A549 (cell line): ENCODE measurements at regions not wholly inside any gene's neighbourhood (a gene's known extent, or its start where the extent isn't known, plus 50 kb on each side); places are given as distances from the start of the nearest gene placed in this dataset.

Experiments
- ATAC-seq, 2 experiments: fragments of 200-7000 bp in 1 of 2; fragments of >200 bp in 1 of 2; cut with Nextera tagmentation in 1 of 2; cut with Tn5 transposase in 1 of 2; 3 replicates each; pipeline versions ENCODE4 v1.8.0 to v1.9.1; 2018 to 2020; ENCODE audit warnings: mild to moderate bottlenecking in 1 of 2, moderate library complexity in 1 of 2
- CTCF ChIA-PET: fragments of 300-600 bp; sonication (Branson Sonifier 250); formaldehyde crosslinking; extraction: SDS; loops from one replicate; lab custom pipeline; 2021; ENCODE audit warnings: antibody characterized with exemption, inconsistent platforms; lab: Yijun Ruan, JAX
- POLR2A ChIA-PET: fragments of 350-600 bp; formaldehyde crosslinking; extraction: SDS; loops from one replicate; lab custom pipeline; 2021; ENCODE audit warnings: antibody characterized with exemption, inconsistent platforms; lab: Yijun Ruan, JAX
- DNase-seq, 2 experiments: peaks; one replicate each; pipeline versions ENCODE4 v3.0.0 to v3.0.0-alpha.2; 2011 to 2016; ENCODE audit warnings: low read depth in 1 of 2, low spot score in 1 of 2
- FAIRE-seq: peaks from 2 replicates; lab custom pipeline; 2011; peaks lifted over from hg19 to GRCh38; lab: Jason Lieb, UNC
- H3K27ac ChIP-seq, 2 experiments: fragments of >200 bp; sonication (Bioruptor Twin); formaldehyde crosslinking; 3 replicates each; pipeline ENCODE4 v1.5.1; 2016 to 2017
- H3K4me1 ChIP-seq: fragments of >200 bp; sonication (Bioruptor Twin); formaldehyde crosslinking; 3 replicates; pipeline ENCODE4 v1.6.1; 2016
- H3K4me2 ChIP-seq: fragments of >200 bp; sonication (Bioruptor Twin); formaldehyde crosslinking; 3 replicates; pipeline ENCODE4 v1.6.1; 2016
- H3K4me3 ChIP-seq: fragments of >200 bp; sonication (Bioruptor Twin); formaldehyde crosslinking; 3 replicates; pipeline ENCODE4 v1.5.1; 2016
- H3K9me3 ChIP-seq: fragments of >200 bp; sonication (Bioruptor Twin); formaldehyde crosslinking; 3 replicates; pipeline ENCODE4 v1.6.1; 2016
- CBX2 ChIP-seq: fragments of 200-600 bp; sonication (generic); IDR thresholded peaks from 2 replicates; pipeline ENCODE4 v1.6.1; 2016; ENCODE audit warnings: low read depth, mild to moderate bottlenecking, borderline replicate concordance
- CHD2 ChIP-seq: fragments of 150-350 bp; IDR thresholded peaks from 2 replicates; pipeline ENCODE4 v1.6.1; 2014; ENCODE audit warnings: low read length; ENCODE audit not compliant: partially characterized antibody
- CHD4 ChIP-seq: fragments of 200-600 bp; sonication (generic); IDR thresholded peaks from 2 replicates; pipeline ENCODE4 v1.6.1; 2016; ENCODE audit warnings: antibody characterized with exemption, mild to moderate bottlenecking, borderline replicate concordance
- EHF ChIP-seq: fragments of 250-450 bp; sonication (Bioruptor Pico); IDR thresholded peaks from 2 replicates; pipeline ENCODE4 v1.5.0; 2020; ENCODE audit warnings: mild to moderate bottlenecking
- EHMT2 ChIP-seq: fragments of 200-600 bp; sonication (generic); IDR thresholded peaks from 2 replicates; pipeline ENCODE4 v1.6.1; 2016; ENCODE audit warnings: antibody characterized with exemption, low read depth, mild to moderate bottlenecking, moderate library complexity
- EP300 ChIP-seq, 2 experiments: fragments of >200 bp; sonication (Bioruptor Twin); formaldehyde crosslinking; IDR thresholded peaks; 2 replicates in 1 of 2; 3 replicates in 1 of 2; pipeline ENCODE4 v1.6.1; 2016 to 2017
- FOSB ChIP-seq: fragments of 250-450 bp; sonication (Bioruptor Pico); IDR thresholded peaks from 2 replicates; pipeline ENCODE4 v1.5.0; 2020; ENCODE audit warnings: mild to moderate bottlenecking, moderate library complexity
- FOSL2 ChIP-seq, 2 experiments: fragments of 450-650 bp in 1 of 2; fragments of >200 bp in 1 of 2; sonication (Bioruptor Twin) in 1 of 2; formaldehyde crosslinking; IDR thresholded peaks; 2 replicates each; pipeline versions ENCODE4 v1.5.0 to v1.6.1; 2016 to 2020; ENCODE audit warnings: mild to moderate bottlenecking in 1 of 2, moderate library complexity in 1 of 2
- HOXA7 ChIP-seq: fragments of 250-450 bp; sonication (Bioruptor Pico); IDR thresholded peaks from 2 replicates; pipeline ENCODE4 v1.5.0; 2020; ENCODE audit warnings: mild to moderate bottlenecking, moderate library complexity
- HOXB13 ChIP-seq: fragments of 250-450 bp; sonication (Bioruptor Pico); IDR thresholded peaks from 2 replicates; pipeline ENCODE4 v1.5.0; 2020; ENCODE audit warnings: low read depth, mild to moderate bottlenecking, moderate library complexity
- JUN ChIP-seq, 2 experiments: fragments of >200 bp; sonication (Bioruptor Twin); formaldehyde crosslinking; IDR thresholded peaks; 2 replicates in 1 of 2; 3 replicates in 1 of 2; pipeline ENCODE4 v1.6.1; 2016 to 2017
- KDM1A ChIP-seq: fragments of 200-600 bp; sonication (generic); IDR thresholded peaks from 2 replicates; pipeline ENCODE4 v1.6.1; 2016; ENCODE audit warnings: low read depth, mild to moderate bottlenecking
- NPAS2 ChIP-seq: fragments of 250-450 bp; sonication (Bioruptor Pico); IDR thresholded peaks from 2 replicates; pipeline ENCODE4 v1.8.0; 2022; ENCODE audit warnings: mild to moderate bottlenecking, moderate library complexity, borderline replicate concordance
- NR3C1 ChIP-seq: fragments of >200 bp; sonication (Bioruptor Twin); formaldehyde crosslinking; IDR thresholded peaks from 3 replicates; pipeline ENCODE4 v1.6.1; 2017
- RARB ChIP-seq: fragments of 250-450 bp; sonication (Bioruptor Pico); IDR thresholded peaks from 2 replicates; pipeline ENCODE4 v1.8.0; 2021; ENCODE audit warnings: mild to moderate bottlenecking, moderate library complexity
- RCOR1 ChIP-seq: fragments of 150-350 bp; IDR thresholded peaks from 2 replicates; pipeline ENCODE4 v1.6.1; 2014; ENCODE audit warnings: antibody characterized with exemption, low read length, low read depth
- RNF2 ChIP-seq: fragments of 200-600 bp; sonication (generic); IDR thresholded peaks from 2 replicates; pipeline ENCODE4 v1.6.1; 2016; ENCODE audit warnings: low read depth, mild to moderate bottlenecking, antibody characterized with exemption, moderate library complexity, borderline replicate concordance
- SMC3 ChIP-seq: fragments of >200 bp; sonication (Bioruptor Twin); formaldehyde crosslinking; IDR thresholded peaks from 3 replicates; pipeline ENCODE4 v1.6.1; 2018; ENCODE audit warnings: inconsistent platforms
- SREBF2 ChIP-seq: fragments of 450-650 bp; IDR thresholded peaks from 2 replicates; pipeline ENCODE4 v1.6.1; 2014; ENCODE audit warnings: mild to moderate bottlenecking, moderate library complexity
- TFCP2L1 ChIP-seq: fragments of 250-450 bp; sonication (Bioruptor Pico); IDR thresholded peaks from 2 replicates; pipeline ENCODE4 v1.5.0; 2021; ENCODE audit warnings: mild to moderate bottlenecking
- WGBS: methylation state at CpG from one replicate; pipeline ENCODE4 v1.1.6; 2017; ENCODE audit errors: missing lambda C conversion rate; 5-methylcytosine and 5-hydroxymethylcytosine counted together
- TF ChIP-seq, protein P1 (sequence below): IDR thresholded peaks from 2 replicates; pipeline ENCODE4 v1.6.1; 2012; ENCODE audit warnings: low read depth, borderline replicate concordance
- TF ChIP-seq, protein P2 (sequence below): fragments of >200 bp; sonication (Bioruptor Twin); formaldehyde crosslinking; IDR thresholded peaks from 3 replicates; pipeline ENCODE4 v1.6.1; 2016
- TF ChIP-seq, protein P3 (sequence below): fragments of 250-450 bp; sonication (Bioruptor Pico); IDR thresholded peaks from 2 replicates; pipeline ENCODE4 v1.5.0; 2021; ENCODE audit warnings: mild to moderate bottlenecking, moderate library complexity, borderline replicate concordance
- TF ChIP-seq, protein P4 (sequence below): fragments of 250-450 bp; sonication (Bioruptor Pico); IDR thresholded peaks from 2 replicates; pipeline ENCODE4 v1.5.0; 2020; ENCODE audit warnings: low read depth, mild to moderate bottlenecking, moderate library complexity
- TF ChIP-seq, protein P5 (sequence below): fragments of >200 bp; sonication (Bioruptor Twin); formaldehyde crosslinking; IDR thresholded peaks from 2 replicates; pipeline ENCODE4 v1.6.1; 2016

DNA sequence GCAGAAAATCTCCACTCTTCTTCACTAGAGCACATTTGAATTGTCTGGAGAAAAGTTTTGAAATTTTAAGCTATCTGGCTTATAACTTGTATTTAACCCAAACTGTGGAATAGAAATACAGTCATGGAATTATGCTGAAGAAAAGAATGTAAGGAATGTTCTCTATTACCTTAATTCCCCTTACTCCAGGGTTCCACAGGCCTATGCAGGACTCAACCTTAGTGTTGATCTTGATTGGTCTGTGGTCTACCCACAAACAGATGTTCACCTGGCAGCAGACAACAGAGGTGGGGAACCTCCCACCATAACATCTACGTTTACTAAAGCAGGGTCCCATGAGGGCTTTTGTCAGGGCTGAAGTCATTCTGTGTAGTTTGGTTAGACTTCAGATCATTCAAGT, 189.3 kb upstream of the GPRIN3 start:
- ATAC-seq = no peak
- ChIA-PET POLR2A (no interaction called here), CTCF (interaction anchor here (1.1 kb wide), 1 partner anchor 16 kb away, joined by 3 read pairs; no protein-coding TSS in a partner anchor)
- no peak for DNase-seq
- Histone ChIP-seq H3K4me1 (peaks cover 17% of the 10 kb centered on the region; the same call in 2 of the 3 replicates), H3K9me3 (no peaks in the 10 kb centered on the region), H3K4me3 (no peak overlapping the region), H3K27ac (no peak overlapping the region), H3K4me2 (no peak overlapping the region)
- no peak for FAIRE-seq
- WGBS = 27% methylated on average over 1 of the region's 1 CpG
- TF ChIP-seq, protein P1, sequence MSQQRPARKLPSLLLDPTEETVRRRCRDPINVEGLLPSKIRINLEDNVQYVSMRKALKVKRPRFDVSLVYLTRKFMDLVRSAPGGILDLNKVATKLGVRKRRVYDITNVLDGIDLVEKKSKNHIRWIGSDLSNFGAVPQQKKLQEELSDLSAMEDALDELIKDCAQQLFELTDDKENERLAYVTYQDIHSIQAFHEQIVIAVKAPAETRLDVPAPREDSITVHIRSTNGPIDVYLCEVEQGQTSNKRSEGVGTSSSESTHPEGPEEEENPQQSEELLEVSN = no peak
- TF ChIP-seq JUN (IDR thresholded peaks at IDR 0.05) (no peak), SMC3 (no peak), HOXA7 (CRISPR knock-in tag) (no peak), HOXB13 (CRISPR knock-in tag) (no peak), EHF (CRISPR knock-in tag) (no peak), SREBF2 (no peak), EHMT2 (no peak), TFCP2L1 (CRISPR knock-in tag) (no peak), CHD4 (no peak), FOSL2 (IDR thresholded peaks at IDR 0.05) (no peak), FOSL2 (CRISPR knock-in tag; IDR thresholded peaks at IDR 0.05) (no peak), FOSB (no peak), NR3C1 (no peak), RARB (CRISPR knock-in tag) (no peak)
- TF ChIP-seq, protein P2, sequence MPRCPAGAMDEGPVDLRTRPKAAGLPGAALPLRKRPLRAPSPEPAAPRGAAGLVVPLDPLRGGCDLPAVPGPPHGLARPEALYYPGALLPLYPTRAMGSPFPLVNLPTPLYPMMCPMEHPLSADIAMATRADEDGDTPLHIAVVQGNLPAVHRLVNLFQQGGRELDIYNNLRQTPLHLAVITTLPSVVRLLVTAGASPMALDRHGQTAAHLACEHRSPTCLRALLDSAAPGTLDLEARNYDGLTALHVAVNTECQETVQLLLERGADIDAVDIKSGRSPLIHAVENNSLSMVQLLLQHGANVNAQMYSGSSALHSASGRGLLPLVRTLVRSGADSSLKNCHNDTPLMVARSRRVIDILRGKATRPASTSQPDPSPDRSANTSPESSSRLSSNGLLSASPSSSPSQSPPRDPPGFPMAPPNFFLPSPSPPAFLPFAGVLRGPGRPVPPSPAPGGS = no peak
- TF ChIP-seq, protein P3, sequence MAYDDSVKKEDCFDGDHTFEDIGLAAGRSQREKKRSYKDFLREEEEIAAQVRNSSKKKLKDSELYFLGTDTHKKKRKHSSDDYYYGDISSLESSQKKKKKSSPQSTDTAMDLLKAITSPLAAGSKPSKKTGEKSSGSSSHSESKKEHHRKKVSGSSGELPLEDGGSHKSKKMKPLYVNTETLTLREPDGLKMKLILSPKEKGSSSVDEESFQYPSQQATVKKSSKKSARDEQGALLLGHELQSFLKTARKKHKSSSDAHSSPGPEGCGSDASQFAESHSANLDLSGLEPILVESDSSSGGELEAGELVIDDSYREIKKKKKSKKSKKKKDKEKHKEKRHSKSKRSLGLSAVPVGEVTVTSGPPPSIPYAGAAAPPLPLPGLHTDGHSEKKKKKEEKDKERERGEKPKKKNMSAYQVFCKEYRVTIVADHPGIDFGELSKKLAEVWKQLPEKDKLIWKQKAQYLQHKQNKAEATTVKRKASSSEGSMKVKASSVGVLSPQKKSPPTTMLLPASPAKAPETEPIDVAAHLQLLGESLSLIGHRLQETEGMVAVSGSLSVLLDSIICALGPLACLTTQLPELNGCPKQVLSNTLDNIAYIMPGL (CRISPR knock-in tag) = no peak
- TF ChIP-seq, protein P4, sequence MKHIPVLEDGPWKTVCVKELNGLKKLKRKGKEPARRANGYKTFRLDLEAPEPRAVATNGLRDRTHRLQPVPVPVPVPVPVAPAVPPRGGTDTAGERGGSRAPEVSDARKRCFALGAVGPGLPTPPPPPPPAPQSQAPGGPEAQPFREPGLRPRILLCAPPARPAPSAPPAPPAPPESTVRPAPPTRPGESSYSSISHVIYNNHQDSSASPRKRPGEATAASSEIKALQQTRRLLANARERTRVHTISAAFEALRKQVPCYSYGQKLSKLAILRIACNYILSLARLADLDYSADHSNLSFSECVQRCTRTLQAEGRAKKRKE = no peak

DNA sequence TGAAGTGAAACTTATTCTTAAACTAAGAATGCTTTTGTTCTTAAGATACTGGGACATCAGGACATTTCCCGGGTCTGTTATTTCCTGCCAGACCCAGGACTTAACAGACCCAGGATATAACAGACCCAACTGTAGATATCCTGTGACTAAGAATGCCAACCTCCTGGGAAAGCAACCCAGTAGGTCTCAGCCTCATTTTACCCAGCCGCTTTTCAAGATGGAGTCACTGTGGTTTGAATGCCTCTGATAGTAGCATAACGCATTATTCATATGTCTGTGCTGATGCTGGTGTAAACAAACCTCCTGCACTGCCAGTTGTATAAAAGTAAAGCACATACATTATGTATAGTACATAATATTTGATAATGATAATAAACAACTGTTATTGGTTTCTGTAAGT, 185.8 kb upstream of the GPRIN3 start:
- TF ChIP-seq KDM1A (no peak), EP300 (IDR thresholded peaks at IDR 0.05) (no peak), NR3C1 (no peak), RNF2 (no peak), CHD4 (no peak), CBX2 (no peak), CHD2 (no peak), RCOR1 (no peak), FOSB (no peak), JUN (IDR thresholded peaks at IDR 0.05) (no peak), NPAS2 (CRISPR knock-in tag) (no peak)
- TF ChIP-seq, protein P5, sequence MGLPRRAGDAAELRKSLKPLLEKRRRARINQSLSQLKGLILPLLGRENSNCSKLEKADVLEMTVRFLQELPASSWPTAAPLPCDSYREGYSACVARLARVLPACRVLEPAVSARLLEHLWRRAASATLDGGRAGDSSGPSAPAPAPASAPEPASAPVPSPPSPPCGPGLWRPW = no peak
- TF ChIP-seq, protein P3 (CRISPR knock-in tag) = no peak
- Histone ChIP-seq H3K4me3 (no peak overlapping the region), H3K27ac (peak overlapping the region; percentile 27 to 48; a peak in 1 of 6 replicates), H3K4me1 (peaks cover 18% of the 10 kb centered on the region; the same call in 2 of the 3 replicates), H3K4me2 (peak overlapping the region; percentile 31; the same call in 1 of the 3 replicates), H3K9me3 (no peaks in the 10 kb centered on the region)
- FAIRE-seq (no peak), ATAC-seq (no peak), DNase-seq (no peak)
- ChIA-PET POLR2A (no interaction called here), CTCF (no interaction called here)
- 80% methylated on average over 3 of the region's 3 CpGs for WGBS
